Smooth muscle cell (in vitro differentiated cells): ENCODE measurements at regions not wholly inside any gene's neighbourhood (a gene's known extent, or its start where the extent isn't known, plus 50 kb on each side); places are given as distances from the start of the nearest gene placed in this dataset.
"Not testable (repeated sequence)": the region's sequence is repeated elsewhere in the genome, so short reads cannot be mapped to it uniquely, and the experiment has no call there.

Source experiments
- DNase-seq: peaks from one replicate; lab custom pipeline; 2025; ENCODE audit not compliant: unreplicated experiment; lab: John Stamatoyannopoulos, UW
- H2AFZ ChIP-seq: fragments of 200-600 bp; sonication (generic); 2 replicates; pipeline ENCODE4 v1.6.0; 2016; ENCODE audit warnings: antibody characterized with exemption, low read depth, mild to moderate bottlenecking
- H3F3A ChIP-seq: fragments of 200-600 bp; sonication (generic); 2 replicates; pipeline ENCODE4 v1.6.0; 2017; ENCODE audit warnings: antibody characterized with exemption, low read depth
- H3K27ac ChIP-seq: fragments of 200-600 bp; sonication (generic); 2 replicates; pipeline ENCODE4 v1.5.1; 2016; ENCODE audit warnings: low read depth, mild to moderate bottlenecking
- H3K27me3 ChIP-seq: fragments of 200-600 bp; sonication (generic); 2 replicates; pipeline ENCODE4 v1.6.1; 2016; ENCODE audit warnings: low read depth, mild to moderate bottlenecking
- H3K36me3 ChIP-seq: fragments of 200-600 bp; sonication (generic); 2 replicates; pipeline ENCODE4 v1.5.1; 2016; ENCODE audit warnings: low read depth
- H3K4me1 ChIP-seq: fragments of 200-600 bp; sonication (generic); 2 replicates; pipeline ENCODE4 v1.5.1; 2016; ENCODE audit warnings: low read depth
- H3K4me2 ChIP-seq: fragments of 200-600 bp; sonication (generic); 2 replicates; pipeline ENCODE4 v1.6.0; 2016; ENCODE audit warnings: mild to moderate bottlenecking
- H3K4me3 ChIP-seq: fragments of 200-600 bp; sonication (generic); 2 replicates; pipeline ENCODE4 v1.5.1; 2016; ENCODE audit warnings: mild to moderate bottlenecking
- H3K79me2 ChIP-seq: fragments of 200-600 bp; sonication (generic); 2 replicates; pipeline ENCODE4 v1.6.0; 2016; ENCODE audit warnings: low read depth, mild to moderate bottlenecking
- H3K9ac ChIP-seq: fragments of 200-600 bp; sonication (generic); 2 replicates; pipeline ENCODE4 v1.6.0; 2016; ENCODE audit warnings: low read depth
- H3K9me3 ChIP-seq: fragments of 200-600 bp; sonication (generic); replicated peaks from 2 replicates; pipeline ENCODE4 v1.5.1; 2016; ENCODE audit warnings: low read depth
- H4K20me1 ChIP-seq: fragments of 200-600 bp; sonication (generic); 2 replicates; pipeline ENCODE4 v1.6.0; 2016; ENCODE audit warnings: low read depth
- CTCF ChIP-seq: fragments of 200-600 bp; sonication (generic); IDR thresholded peaks from 2 replicates; pipeline ENCODE4 v1.5.1; 2017; ENCODE audit warnings: borderline replicate concordance, mild to moderate bottlenecking, antibody characterized with exemption; ENCODE audit not compliant: insufficient read depth, poor library complexity, severe bottlenecking
- whole genome bisulfite sequencing: methylation state at CpG from one replicate; pipeline ENCODE4 v1.1.7; 2016; ENCODE audit warnings: low lambda C conversion rate; 5-methylcytosine and 5-hydroxymethylcytosine counted together

DNA sequence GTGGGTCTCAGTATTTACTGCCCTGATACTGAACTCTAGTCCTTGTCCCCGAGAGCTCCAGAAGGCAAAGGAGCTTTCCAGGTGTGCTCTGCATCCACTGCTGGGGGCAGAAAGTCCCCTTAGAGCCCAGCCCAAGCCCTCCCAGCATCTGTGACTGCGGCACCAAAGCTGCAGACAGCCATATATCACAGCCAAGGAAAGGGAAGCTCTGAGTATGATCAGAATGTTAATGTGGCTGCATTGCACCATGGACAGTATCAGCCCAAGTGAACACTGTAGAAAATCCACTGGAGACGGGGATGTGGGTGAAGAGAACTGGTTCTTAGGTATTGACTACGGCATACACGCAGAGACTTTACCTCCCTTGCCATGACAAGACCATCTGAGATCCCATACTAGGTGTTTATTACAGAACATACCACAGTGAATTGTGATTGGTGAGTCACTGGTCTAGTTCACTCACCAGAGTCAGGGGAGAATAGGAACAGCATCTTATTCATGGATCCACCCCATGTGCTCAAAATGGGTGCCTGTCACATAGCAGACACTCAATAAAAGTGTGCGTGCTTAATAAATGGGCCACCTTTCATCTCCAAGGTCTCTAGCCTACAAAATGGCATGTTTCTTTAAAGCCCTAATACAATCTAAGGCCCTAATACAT is 170.3 kb downstream of the HHIPL2 start:
- H3K9me3 ChIP-seq = no peaks in the 10 kb centered on the region
- DNase-seq = no peak
- H3K27me3 ChIP-seq = no peaks in the 10 kb centered on the region
- H3K27ac ChIP-seq = no peak overlapping the region
- no peaks in the 10 kb centered on the region for H3K79me2 ChIP-seq
- H3F3A ChIP-seq = peaks cover 6% of the 10 kb centered on the region
- no peak overlapping the region for H3K9ac ChIP-seq
- no peaks in the 10 kb centered on the region for H3K36me3 ChIP-seq
- no peaks in the 10 kb centered on the region for H3K4me1 ChIP-seq
- WGBS = 89% methylated on average over 6 of the region's 6 CpGs
- H2AFZ ChIP-seq = no peak overlapping the region
- H4K20me1 ChIP-seq = no peaks in the 10 kb centered on the region
- no peak overlapping the region for H3K4me2 ChIP-seq
- TF ChIP-seq CTCF = no peak
- no peak overlapping the region for H3K4me3 ChIP-seq

DNA sequence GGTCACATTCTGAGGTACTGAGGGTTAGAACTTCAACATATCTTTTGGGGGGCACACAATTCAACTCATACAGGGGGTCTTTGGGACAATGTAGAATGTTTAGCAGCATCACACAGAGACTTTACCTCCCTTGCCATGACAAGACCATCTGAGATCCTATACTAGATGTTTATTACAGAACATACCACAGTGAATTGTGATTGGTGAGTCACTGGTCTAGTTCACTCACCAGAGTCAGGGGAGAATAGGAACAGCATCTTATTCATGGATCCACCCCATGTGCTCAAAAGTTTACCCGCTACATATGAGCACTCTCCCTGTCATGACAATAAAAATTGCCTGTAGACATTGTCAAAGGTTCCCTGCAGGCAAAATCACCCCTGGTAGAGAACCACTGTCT is 171.1 kb downstream of the HHIPL2 start:
- H3K4me1 ChIP-seq, H4K20me1 ChIP-seq, H3K9me3 ChIP-seq, H3K36me3 ChIP-seq, H3K9ac ChIP-seq, H3K4me3 ChIP-seq, H3K27ac ChIP-seq, H2AFZ ChIP-seq, H3K27me3 ChIP-seq, H3F3A ChIP-seq, H3K79me2 ChIP-seq, DNase-seq, H3K4me2 ChIP-seq: not testable (repeated sequence)
- WGBS = 85% methylated on average over 1 of the region's 1 CpG

DNA sequence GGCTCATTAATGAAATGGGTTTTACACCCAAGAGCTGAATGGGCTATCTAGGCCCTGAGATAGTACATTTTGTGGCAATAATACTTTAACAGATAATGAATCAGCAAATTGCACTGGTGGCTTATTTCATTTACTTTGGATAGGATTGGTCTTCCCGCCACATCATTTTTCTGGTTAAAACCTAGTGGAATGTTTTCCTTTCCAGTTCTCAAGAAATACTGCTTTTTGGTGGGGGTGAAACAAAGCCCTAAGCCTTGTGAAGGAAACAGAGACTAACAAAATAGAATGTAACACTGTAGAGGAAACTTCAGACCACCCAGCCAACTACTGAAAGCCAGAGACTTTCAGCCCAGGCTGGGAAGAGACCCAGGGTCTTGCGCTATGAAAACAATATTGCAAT is 172.2 kb downstream of the HHIPL2 start:
- TF ChIP-seq CTCF = no peak
- Histone ChIP-seq H3K4me2 (no peak overlapping the region), H3K4me1 (peaks cover 4% of the 10 kb centered on the region), H3K79me2 (no peaks in the 10 kb centered on the region), H3K27me3 (no peaks in the 10 kb centered on the region), H4K20me1 (no peaks in the 10 kb centered on the region), H3F3A (peaks cover 9% of the 10 kb centered on the region), H3K9ac (no peak overlapping the region), H3K27ac (peak overlapping the region; percentile 10), H2AFZ (no peak overlapping the region), H3K36me3 (no peaks in the 10 kb centered on the region), H3K4me3 (no peak overlapping the region), H3K9me3 (no peaks in the 10 kb centered on the region)
- DNase-seq = no peak
- WGBS = 79% methylated on average over 2 of the region's 2 CpGs

GRCh38 chr1:222373831-222374602 is 173.9 kb downstream of the HHIPL2 start:
- no peaks in the 10 kb centered on the region for H3K9me3 ChIP-seq
- no peaks in the 10 kb centered on the region for H3K79me2 ChIP-seq
- H3K4me3 ChIP-seq = no peak overlapping the region
- no peak for TF ChIP-seq CTCF
- no peak overlapping the region for H2AFZ ChIP-seq
- peak overlapping the region; percentile 18 for H3K4me2 ChIP-seq
- DNase-seq = no peak
- peaks cover 16% of the 10 kb centered on the region for H3F3A ChIP-seq
- H3K9ac ChIP-seq = no peak overlapping the region
- no peaks in the 10 kb centered on the region for H3K36me3 ChIP-seq
- H4K20me1 ChIP-seq = no peaks in the 10 kb centered on the region
- no peaks in the 10 kb centered on the region for H3K27me3 ChIP-seq
- H3K27ac ChIP-seq = no peak overlapping the region
- WGBS = 30% methylated on average over 7 of the region's 7 CpGs
- H3K4me1 ChIP-seq = peaks cover 9% of the 10 kb centered on the region
